ENCODE measurements at regions not wholly inside any gene's neighbourhood (a gene's known extent, or its start where the extent isn't known, plus 50 kb on each side); places are given as distances from the start of the nearest gene placed in this dataset.

GRCh38 chr13:107117327-107118012 lies 549.5 kb upstream of the ARGLU1 start:
- DNase-seq (ENCODE audit: low read depth in 3 of 3) = no peak

GRCh38 chr13:107113387-107113786 lies 545.5 kb upstream of the ARGLU1 start:
- DNase-seq (ENCODE audit: low read depth in 3 of 3) = no peak

DNA sequence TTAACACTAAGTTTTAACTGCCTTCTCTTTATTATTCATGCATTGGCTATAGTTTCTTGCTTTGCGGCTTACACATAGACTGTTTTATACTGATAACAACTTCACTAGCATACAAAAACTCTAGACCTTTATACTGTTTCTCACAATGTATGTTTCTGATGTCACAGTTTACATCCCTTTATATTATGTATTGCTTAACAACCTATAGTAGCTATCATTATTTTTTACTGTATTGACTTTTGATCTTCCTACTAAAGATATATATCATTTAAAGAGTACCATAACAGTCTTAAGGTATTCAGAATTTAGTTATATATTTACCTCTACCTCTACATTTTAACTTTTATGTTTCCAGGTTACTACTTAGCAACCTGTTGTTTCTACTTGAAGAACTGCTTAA lies 543.3 kb upstream of the ARGLU1 start:
- DNase-seq (ENCODE audit: low read depth in 3 of 3) = no peak

DNA sequence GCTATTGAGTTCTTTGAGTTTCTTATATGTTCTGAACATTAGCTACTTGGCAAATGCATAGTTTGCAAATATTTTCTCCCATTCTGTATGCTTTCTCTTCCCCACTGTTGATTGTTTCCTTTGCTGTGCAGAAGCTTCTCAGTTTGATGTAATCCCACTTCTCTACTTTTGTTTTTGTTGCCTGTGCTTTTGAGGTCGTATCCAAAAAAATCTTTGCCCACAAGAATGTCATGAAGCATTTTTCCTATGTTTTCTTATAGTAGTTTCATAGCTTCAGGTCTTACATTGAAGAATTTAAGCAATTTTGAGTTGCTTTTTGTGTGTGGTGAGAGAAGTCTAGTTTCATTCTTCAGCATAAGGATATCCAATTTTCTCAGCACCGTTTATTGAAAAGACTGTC lies 536.7 kb upstream of the ARGLU1 start:
- DNase-seq (ENCODE audit: low read depth in 3 of 3) = no peak

- DNase-seq (ENCODE audit: low read depth in 3 of 3) = no peak
Observed at GRCh38 chr13:107102676-107103075, 534.7 kb upstream of the ARGLU1 start.

DNA sequence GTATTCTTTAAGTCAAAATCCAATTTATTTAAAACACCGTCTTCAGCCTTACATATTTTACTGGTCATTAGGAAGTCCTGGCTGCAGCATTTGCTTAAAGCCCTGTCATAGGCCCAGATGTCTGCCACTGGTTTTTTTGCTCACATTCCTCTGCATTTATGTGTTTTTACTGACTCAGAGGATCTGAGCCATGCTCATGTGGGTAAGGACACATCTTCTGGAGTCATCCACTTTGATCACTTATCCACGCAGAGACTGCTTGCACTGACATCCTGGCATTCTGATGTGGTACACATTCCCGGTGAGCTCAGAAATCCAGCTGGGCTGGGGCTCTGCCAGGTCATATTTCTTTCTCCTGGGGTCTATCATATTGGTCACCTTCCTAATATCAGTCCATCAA lies 531.7 kb upstream of the ARGLU1 start:
- no peak for DNase-seq (ENCODE audit: low read depth in 3 of 3)

GRCh38 chr13:107097916-107098315 lies 530.0 kb upstream of the ARGLU1 start:
- DNase-seq (ENCODE audit: low read depth in 3 of 3) = no peak

GRCh38 chr13:107095876-107096275 lies 527.9 kb upstream of the ARGLU1 start:
- no peak for DNase-seq (ENCODE audit: low read depth in 3 of 3)

DNA sequence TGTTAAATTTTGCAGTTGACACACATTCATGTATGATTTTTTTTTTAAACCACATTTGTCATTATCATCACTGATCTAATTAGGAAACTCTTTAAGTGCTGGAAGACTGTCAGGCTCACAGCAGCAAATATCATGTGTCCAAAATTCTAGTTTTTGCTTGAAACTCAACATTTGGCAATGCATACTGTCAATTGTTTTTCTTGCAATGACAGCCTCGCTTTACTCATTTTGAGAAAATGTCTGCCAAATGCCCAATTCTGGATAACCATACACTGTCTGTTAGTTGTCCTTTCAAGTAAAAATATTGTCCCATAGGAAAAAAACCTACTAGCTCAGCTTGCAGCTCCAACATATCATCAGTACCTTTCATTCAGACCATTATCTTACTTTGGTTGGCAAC lies 523.9 kb upstream of the ARGLU1 start:
- DNase-seq (ENCODE audit: low read depth in 3 of 3) = no peak

- DNase-seq (ENCODE audit: low read depth in 3 of 3) = no peak
Observed at GRCh38 chr13:107091428-107091827, 523.5 kb upstream of the ARGLU1 start.

DNA sequence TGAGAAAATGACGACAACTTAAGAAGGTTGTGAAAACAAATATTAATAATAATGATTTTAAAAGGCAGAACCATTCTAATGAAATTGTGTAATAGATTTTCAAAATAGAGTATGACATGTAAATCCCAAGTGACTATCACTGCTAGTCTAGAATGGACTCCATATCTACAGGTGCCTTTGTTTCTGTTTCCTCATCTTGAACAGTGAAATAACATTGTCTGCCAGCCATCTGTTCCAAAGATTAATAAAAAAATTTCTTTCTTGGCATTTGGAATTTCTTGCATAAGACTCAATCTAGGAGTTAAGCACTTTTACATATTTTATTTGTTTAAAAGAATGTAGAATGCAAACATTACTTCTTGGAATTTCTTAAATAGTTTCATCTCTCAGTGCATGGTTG lies 520.1 kb upstream of the ARGLU1 start:
- no peak for DNase-seq (ENCODE audit: low read depth in 3 of 3)

DNA sequence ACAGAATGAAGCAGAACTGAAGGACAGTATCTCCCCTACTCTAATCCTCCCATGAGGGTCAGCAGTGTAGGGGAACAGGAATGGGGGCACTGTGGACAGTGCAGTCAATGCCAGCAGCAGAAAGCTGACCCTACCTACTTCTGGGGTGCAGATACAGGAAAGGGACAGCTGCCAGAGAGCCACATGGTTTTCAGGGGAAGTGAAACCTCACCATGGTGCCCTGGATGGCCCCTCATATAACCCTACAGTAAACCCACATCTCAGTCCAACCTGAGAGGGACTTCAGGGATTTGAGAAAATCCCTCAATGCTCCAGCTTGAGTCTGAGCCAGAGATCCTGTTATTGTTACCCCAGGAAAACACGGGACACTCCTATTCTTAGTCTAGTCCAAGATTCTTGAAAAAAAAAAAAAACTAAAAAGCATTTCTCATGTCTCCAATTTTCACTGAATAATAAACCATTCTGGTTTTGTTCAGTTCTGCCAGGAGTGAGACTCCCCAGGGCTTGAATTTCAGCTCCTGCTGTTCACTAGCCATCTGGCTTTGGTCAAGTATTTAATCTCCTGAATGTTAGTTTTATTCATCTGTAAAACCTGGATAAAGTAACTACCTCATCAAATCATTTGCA lies 511.6 kb upstream of the ARGLU1 start:
- DNase-seq (ENCODE audit: low read depth in 3 of 3) = no peak

DNA sequence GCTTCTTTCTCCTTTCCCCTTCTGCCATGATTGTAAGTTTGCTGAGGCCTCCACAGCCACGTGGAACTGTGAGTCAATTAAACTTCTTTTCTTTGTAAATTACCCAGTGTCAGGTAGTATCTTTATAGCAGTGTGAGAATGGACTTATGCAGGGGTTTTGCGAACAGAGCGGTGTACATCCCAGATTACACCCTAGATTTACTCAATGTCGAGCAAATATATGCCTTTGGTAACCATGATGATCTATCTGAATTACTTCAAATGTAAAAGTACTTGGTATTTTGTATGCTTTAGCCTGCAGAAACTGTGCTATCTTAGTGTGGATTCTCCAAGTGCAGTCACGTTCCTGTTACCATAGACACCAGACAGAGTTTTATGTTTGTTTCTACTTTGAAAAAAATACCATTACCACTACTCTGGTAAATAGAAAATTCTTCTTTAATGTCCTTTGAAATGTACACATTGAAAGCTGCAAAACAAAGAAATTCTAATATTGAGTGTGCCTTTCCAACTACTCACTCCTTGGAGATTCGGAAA lies 510.4 kb upstream of the ARGLU1 start:
- no peak for DNase-seq (ENCODE audit: low read depth in 3 of 3)

DNA sequence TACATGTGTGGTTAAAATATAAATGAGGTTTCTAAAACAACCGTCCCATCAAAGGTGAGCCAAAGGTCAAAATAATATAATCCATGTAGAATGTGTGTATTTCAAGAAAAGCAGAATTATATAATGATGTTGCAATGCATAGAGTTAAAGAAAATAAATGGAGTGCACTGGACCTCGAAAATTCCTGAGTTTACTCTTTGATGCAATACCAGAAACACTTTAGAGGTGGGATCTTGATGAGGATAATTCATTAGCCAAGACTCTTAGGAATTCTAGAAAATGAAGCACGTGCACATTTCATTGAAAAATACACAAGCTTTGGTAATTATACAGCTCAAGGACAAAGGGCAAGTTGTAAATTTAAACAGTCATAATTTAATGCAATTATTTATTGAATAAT lies 508.9 kb upstream of the ARGLU1 start:
- no peak for DNase-seq (ENCODE audit: low read depth in 3 of 3)

DNA sequence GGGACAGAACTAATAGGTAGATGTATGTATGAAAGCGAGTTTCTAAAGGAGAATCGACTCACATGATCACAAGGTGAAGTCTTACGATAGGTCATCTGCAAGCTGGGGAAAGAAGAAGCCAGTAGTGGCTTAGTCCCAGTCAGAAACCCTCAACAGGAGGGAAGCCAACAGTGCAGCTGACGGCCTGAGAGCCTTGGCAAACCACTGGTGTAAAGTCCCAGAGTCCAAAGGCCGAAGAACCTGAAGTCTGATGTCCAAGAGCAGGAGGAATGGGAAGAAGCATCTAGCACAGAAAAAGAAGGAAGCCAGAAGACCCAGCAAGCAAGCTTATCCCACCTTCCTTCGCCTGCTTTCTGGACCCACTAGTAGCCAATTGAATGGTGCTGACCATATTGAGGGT lies 507.6 kb upstream of the ARGLU1 start:
- no peak for DNase-seq (ENCODE audit: low read depth in 3 of 3)

DNA sequence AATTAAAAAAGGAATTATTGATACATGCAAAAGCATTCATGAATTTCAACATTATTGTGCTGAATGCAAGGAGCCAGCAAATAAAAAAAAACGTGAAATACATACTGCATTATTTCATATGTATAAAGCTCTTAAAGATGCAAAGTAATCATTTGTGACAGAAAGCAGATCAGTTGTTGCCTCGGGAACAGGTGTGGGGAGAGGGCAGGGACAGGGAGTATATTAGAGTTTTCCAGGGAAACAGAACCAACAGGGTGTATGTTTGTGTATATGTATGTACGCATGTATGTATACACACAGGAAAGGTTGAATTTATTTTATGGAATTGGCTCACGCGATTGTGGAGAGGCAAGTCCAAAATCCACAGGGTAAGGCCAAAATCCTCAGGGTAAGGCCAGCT lies 502.9 kb upstream of the ARGLU1 start:
- no peak for DNase-seq (ENCODE audit: low read depth in 3 of 3)

DNA sequence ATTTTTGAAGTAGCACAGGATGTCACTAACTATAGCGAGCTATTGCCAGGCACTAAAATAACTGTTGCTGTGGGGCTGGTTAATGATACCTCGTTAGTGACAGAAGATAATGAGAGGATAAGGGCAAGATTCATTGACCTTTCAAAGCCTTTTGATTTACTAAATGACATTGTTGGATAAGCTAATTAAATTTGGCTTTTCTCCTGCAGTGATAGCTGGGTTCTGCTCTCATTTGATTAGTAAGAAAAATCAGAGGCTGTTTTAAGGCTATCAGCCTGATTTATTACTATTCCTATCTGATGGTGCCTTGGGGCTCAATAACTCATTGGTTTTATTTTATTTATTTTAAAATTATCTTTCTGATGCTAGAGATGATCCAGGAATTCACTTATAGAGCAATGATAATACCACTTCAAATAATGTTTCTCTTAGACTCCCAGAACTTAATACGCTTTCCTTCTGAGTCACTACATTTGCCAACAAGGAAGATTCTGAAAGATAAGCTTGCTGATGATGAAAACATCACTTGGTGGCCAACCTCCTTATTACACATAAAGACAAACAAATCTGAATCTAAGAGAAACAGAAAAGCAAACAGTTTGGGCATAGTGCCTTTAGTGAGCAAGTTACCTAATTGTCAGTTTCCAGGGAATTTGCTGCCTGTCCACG lies 501.3 kb upstream of the ARGLU1 start:
- no peak for DNase-seq (ENCODE audit: low read depth in 3 of 3)

DNA sequence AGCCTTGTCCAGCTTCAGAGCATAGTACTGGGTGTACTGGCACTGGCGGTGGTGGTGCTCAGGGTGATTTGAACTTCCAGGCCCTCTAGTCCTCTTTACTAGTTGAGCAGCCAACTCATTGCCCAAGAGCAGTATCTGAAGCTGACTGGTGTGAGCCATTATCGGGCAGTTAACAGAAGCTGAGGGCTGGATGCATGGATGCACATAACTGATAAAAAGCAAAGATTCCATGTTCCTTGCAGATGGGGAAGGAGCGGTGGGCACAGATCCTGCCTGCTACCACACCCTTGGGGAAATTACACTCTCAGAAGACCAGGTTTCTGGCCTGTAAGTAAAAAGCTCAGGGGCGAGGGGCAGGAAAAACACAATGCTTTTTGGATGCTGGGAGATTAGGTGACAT lies 499.4 kb upstream of the ARGLU1 start:
- DNase-seq (ENCODE audit: low read depth in 3 of 3) = no peak

DNA sequence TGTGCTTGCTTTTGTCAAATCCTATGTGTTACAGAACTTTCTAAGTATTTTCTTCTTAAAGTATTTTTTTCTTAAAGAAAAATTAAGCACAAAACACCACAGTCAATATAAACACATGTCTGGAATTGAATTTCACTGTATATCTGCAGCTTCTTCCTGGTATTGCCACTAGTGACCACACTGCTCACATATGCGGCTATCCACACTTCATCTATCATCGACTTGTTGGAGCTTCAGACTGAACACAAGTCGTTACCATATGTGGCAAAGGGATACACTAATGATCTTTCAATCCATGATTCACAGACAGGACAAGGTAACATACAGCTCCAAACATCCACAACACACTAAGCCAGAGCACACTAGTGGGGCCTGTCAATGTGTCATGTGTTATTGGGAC lies 498.4 kb upstream of the ARGLU1 start:
- DNase-seq (ENCODE audit: low read depth in 3 of 3) = no peak

- no peak for DNase-seq (ENCODE audit: low read depth in 3 of 3)
Observed at GRCh38 chr13:107065036-107065435, 497.1 kb upstream of the ARGLU1 start.

DNA sequence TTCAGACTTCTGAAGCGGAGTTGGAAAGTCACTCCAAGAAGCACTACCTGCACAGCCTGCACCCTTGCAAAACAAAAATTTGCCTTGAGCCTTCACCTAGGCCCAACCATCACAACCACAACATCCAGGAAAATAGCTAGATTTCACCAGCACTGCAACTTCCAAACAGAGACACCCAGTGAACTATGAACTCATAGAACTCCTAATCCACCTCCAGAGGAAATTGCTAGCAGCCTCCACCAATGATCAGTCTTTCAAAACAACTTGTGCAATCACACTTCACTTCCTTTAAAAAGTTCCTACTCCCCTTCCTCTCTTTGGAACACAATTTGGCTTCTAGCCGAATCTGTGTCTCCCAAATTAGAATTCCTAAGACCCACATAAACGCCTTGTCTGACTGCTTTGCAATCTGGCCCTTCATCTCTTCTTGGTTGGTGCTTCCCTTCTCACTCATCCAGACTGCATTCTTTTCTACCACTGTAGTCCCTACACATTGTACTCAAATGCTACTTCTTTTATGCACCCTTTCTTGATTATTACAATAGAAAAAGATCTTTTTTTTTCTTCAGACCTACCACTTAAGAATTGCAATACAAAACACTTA lies 489.2 kb upstream of the ARGLU1 start:
- DNase-seq (ENCODE audit: low read depth in 3 of 3) = no peak
